AG04450 (cell line): ENCODE measurements at regions not wholly inside any gene's neighbourhood (a gene's known extent, or its start where the extent isn't known, plus 50 kb on each side); places are given as distances from the start of the nearest gene placed in this dataset.

Experiments used
- CTCF ChIA-PET: fragments of 300-600, 350-600 bp; formaldehyde crosslinking; extraction: SDS; loops from one replicate; lab custom pipeline; 2022; ENCODE audit warnings: antibody characterized with exemption, inconsistent platforms; lab: Charles Lee
- POLR2A ChIA-PET: fragments of 350-600 bp; formaldehyde crosslinking; extraction: SDS; loops from one replicate; lab custom pipeline; 2021; ENCODE audit warnings: antibody characterized with exemption, inconsistent platforms; lab: Yijun Ruan, JAX
- DNase-seq: peaks from one replicate; pipeline ENCODE4 v3.0.0-alpha.2; 2011; ENCODE audit warnings: low read depth, low spot score
- H3K27ac ChIP-seq: one replicate; pipeline ENCODE4 v1.5.1; 2012; ENCODE audit warnings: low read depth, low read length, control low read depth
- H3K27me3 ChIP-seq: one replicate; pipeline ENCODE4 v1.6.0; 2012; ENCODE audit warnings: low read length; ENCODE audit not compliant: control insufficient read depth, insufficient read depth
- H3K4me3 ChIP-seq: 2 replicates; pipeline ENCODE4 v1.5.1; 2011; ENCODE audit warnings: mild to moderate bottlenecking, low read depth, low read length, control low read depth
- H3K9me3 ChIP-seq: 2 replicates; pipeline ENCODE4 v1.5.1; 2012; ENCODE audit warnings: low read length; ENCODE audit not compliant: control insufficient read depth, insufficient read depth
- TF ChIP-seq, protein P1 (sequence below): IDR thresholded peaks from 2 replicates; pipeline ENCODE4 v1.5.1; 2011; ENCODE audit warnings: low read depth, low read length, control low read depth, inconsistent platforms

GRCh38 chr6:2550247-2550646, 200.5 kb downstream of the MYLK4 start:
- ChIA-PET POLR2A (no interaction called here), CTCF (no interaction called here)
- Histone ChIP-seq H3K27me3 (peaks cover 7% of the 10 kb centered on the region), H3K4me3 (no peak overlapping the region), H3K27ac (no peak overlapping the region), H3K9me3 (peaks cover 4% of the 10 kb centered on the region; the same call in 1 of the 2 replicates)
- TF ChIP-seq, protein P1, sequence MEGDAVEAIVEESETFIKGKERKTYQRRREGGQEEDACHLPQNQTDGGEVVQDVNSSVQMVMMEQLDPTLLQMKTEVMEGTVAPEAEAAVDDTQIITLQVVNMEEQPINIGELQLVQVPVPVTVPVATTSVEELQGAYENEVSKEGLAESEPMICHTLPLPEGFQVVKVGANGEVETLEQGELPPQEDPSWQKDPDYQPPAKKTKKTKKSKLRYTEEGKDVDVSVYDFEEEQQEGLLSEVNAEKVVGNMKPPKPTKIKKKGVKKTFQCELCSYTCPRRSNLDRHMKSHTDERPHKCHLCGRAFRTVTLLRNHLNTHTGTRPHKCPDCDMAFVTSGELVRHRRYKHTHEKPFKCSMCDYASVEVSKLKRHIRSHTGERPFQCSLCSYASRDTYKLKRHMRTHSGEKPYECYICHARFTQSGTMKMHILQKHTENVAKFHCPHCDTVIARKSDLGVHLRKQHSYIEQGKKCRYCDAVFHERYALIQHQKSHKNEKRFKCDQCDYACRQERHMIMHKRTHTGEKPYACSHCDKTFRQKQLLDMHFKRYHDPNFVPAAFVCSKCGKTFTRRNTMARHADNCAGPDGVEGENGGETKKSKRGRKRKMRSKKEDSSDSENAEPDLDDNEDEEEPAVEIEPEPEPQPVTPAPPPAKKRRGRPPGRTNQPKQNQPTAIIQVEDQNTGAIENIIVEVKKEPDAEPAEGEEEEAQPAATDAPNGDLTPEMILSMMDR: no peak
- DNase-seq: no peak

GRCh38 chr6:2549834-2550233, 200.9 kb downstream of the MYLK4 start:
- POLR2A ChIA-PET: no interaction called here
- H3K27ac ChIP-seq: no peak overlapping the region
- H3K9me3 ChIP-seq: peaks cover 4% of the 10 kb centered on the region; the same call in 1 of the 2 replicates
- DNase-seq: no peak
- CTCF ChIA-PET: no interaction called here
- TF ChIP-seq, protein P1: no peak
- peaks cover 7% of the 10 kb centered on the region for H3K27me3 ChIP-seq
- H3K4me3 ChIP-seq: no peak overlapping the region

DNA sequence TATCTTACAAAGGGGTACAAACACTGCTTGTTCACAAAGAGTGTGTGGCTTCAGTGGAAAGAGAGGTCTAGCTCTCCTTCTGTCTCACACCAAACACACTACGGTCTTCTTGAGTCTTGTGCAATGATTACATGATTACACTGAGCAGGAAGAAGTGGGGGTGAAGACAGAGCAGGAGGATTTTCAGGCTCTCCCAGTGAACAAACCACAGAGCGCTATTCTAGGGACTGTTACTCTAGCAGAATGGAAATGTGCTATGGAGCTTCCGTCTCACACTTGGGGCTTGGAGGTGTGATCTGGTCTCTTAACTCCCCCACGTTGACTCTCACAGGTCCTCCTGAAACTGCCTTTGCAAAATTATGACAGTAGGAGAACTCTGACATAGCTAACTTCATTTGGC, 203.4 kb downstream of the MYLK4 start:
- H3K9me3 ChIP-seq: peaks cover 4% of the 10 kb centered on the region; the same call in 1 of the 2 replicates
- TF ChIP-seq, protein P1: no peak
- H3K27ac ChIP-seq: no peak overlapping the region
- DNase-seq: no peak
- peaks cover 13% of the 10 kb centered on the region for H3K27me3 ChIP-seq
- CTCF ChIA-PET: no interaction called here
- POLR2A ChIA-PET: no interaction called here
- no peak overlapping the region for H3K4me3 ChIP-seq

DNA sequence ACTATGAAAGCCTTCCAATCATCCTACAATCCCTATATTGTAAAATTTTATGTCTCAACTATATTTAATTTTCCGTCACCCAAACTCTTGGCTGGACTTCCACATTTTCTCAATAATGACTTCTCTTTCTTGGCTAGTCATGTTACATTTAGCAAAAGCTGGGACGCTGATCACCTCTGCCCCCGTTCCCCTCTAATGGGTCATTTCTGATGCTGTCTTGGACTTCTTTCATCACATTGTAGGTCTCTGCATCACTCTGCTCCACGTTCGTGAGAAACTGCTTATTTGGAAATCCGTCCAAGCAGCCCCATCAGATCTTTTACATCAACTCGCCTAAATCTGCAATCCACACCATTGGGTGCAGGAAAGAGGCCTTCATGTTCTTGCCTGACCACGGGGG, 203.8 kb downstream of the MYLK4 start:
- Histone ChIP-seq H3K9me3 (peaks cover 4% of the 10 kb centered on the region; the same call in 1 of the 2 replicates), H3K4me3 (no peak overlapping the region), H3K27me3 (peaks cover 15% of the 10 kb centered on the region), H3K27ac (no peak overlapping the region)
- no peak for DNase-seq
- TF ChIP-seq, protein P1: no peak
- POLR2A ChIA-PET: no interaction called here
- CTCF ChIA-PET: no interaction called here

DNA sequence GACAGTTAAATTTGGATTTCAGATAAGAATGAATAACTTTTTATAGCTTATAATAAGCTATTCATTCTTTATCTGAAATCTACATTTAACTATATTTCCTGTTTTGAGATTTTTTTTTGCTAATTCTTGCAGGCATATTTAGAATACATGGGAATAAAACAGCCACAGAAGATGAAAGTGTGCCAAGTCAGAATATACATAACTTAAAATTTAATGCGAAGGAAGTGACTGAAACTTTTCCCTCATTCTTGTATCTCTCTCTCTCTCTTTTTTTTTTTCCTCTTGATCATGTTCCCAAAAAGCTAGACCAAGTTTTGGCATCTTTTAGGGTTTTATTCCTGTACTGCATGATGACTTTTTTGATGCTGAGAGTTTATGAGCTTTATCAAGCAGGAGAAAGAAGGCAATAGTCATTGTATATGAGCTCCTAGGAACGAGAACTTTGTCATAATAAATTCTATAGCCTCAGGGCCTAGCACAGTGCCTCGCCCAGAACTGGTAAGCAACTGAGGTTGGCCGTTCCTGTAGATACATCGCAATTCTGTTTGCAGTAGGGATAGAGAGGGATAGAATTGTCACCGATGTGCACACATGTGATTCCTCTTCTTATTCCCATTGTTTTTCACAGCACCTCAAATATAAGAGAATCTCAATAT, 205.2 kb downstream of the MYLK4 start:
- TF ChIP-seq, protein P1: no peak

More for the DNA sequence above, 205.2 kb downstream of the MYLK4 start:
- ChIA-PET CTCF (no interaction called here), POLR2A (no interaction called here)
- no peak overlapping the region for H3K27ac ChIP-seq
- H3K4me3 ChIP-seq: no peak overlapping the region
- H3K27me3 ChIP-seq: peaks cover 15% of the 10 kb centered on the region
- H3K9me3 ChIP-seq: peaks cover 4% of the 10 kb centered on the region; the same call in 1 of the 2 replicates
- DNase-seq: no peak
